AG10803 (cell line): ENCODE measurements at regions not wholly inside any gene's neighbourhood (a gene's known extent, or its start where the extent isn't known, plus 50 kb on each side); places are given as distances from the start of the nearest gene placed in this dataset.

Experiments
- DNase-seq: peaks from one replicate; pipeline ENCODE4 v3.0.0; 2010; ENCODE audit warnings: low read depth
- H3K4me3 ChIP-seq: 2 replicates; pipeline ENCODE4 v1.5.1; 2011; ENCODE audit warnings: mild to moderate bottlenecking, low read length, control low read depth
- CTCF ChIP-seq: conservative IDR thresholded peaks from 2 replicates; pipeline ENCODE4 v1.5.1; 2011; ENCODE audit warnings: mild to moderate bottlenecking, low read length, control low read depth, inconsistent platforms

GRCh38 chr2:198706476-198707082, 751.2 kb downstream of the SATB2 start:
- TF ChIP-seq CTCF: no peak
- no peak overlapping the region for H3K4me3 ChIP-seq
- no peak for DNase-seq

- DNase-seq: no peak
- no peak for TF ChIP-seq CTCF
- no peak overlapping the region for H3K4me3 ChIP-seq
Observed at GRCh38 chr2:198703281-198703680, 754.5 kb downstream of the SATB2 start.

GRCh38 chr2:198702796-198703195, 754.9 kb downstream of the SATB2 start:
- DNase-seq: no peak
- no peak overlapping the region for H3K4me3 ChIP-seq

GRCh38 chr2:198701481-198701880, 756.3 kb downstream of the SATB2 start:
- H3K4me3 ChIP-seq: no peak overlapping the region
- no peak for TF ChIP-seq CTCF
- DNase-seq: no peak

More at GRCh38 chr2:198702796-198703195, 754.9 kb downstream of the SATB2 start:
- TF ChIP-seq CTCF: no peak

DNA sequence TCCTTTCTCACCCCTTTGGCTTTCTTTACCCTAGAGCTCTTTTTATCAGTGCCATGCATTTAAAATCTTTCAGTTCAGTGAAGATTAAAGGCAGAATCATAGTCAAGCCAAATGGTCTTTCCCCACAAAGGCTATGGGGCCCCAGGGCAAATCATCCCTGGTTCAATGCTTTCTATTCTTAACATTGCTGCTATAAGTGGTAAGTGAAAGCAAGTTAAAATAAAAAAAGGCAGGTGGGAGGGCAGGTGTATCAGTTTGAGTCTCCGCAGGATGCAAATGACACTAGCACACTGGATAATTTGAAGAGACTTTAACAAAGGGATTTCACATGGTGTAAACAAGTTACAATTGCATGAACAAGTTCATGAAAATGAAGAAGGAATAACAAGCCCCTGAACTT, 757.4 kb downstream of the SATB2 start:
- no peak overlapping the region for H3K4me3 ChIP-seq
- no peak for DNase-seq
- TF ChIP-seq CTCF: no peak

DNA sequence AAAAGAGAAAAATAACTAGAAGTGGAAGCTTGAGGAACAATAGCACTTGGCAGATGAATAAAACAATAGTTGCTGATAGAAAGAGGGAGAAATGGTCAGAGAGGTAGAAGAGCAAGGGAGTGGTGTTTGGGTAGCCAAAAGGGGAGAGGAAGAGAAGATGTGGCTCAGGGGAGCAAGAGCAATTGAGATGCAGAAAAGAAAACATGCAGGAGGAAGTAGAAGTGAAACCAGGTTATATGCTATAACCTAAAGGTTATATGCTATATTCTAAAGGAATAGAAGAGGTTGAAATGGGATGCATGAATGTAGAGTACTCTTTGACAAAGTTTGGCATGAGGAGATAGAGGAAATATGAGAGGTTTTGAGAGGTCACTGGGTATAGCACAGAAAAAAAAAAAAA, 759.5 kb downstream of the SATB2 start:
- no peak for TF ChIP-seq CTCF
- H3K4me3 ChIP-seq: no peak overlapping the region
- no peak for DNase-seq

DNA sequence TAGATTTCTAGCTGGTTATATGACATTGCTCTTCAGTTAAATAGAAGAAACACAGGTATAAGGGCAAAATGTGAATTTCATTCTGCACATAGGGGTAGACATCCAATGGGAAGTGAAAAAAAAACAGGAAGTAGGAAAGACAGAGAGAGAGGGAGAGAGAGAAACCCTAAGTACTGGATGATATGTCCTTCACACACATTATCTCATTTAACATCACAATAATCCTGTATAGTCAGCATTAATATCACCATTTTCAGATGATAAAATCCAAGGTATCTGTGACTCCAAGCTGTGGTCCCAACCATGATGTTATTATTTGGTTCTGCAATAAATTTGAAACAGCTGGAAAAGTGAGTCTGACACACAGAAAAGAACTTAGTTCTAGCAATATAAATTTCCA, 759.9 kb downstream of the SATB2 start:
- DNase-seq: no peak
- no peak for TF ChIP-seq CTCF
- no peak overlapping the region for H3K4me3 ChIP-seq
